SK-N-MC (cell line): ENCODE measurements at regions not wholly inside any gene's neighbourhood (a gene's known extent, or its start where the extent isn't known, plus 50 kb on each side); places are given as distances from the start of the nearest gene placed in this dataset.

ENCODE experiments used
- EZH2 ChIP-seq: fragments of 200-600 bp; sonication (generic); IDR thresholded peaks from one replicate; pipeline ENCODE4 v1.6.1; 2017; ENCODE audit warnings: antibody characterized with exemption
- FOXP2 ChIP-seq: optimal IDR thresholded peaks from 2 replicates; pipeline ENCODE3; 2011; ENCODE audit warnings: mild to moderate bottlenecking, moderate library complexity; ENCODE audit not compliant: insufficient read depth; ENCODE audit errors: extremely low read length, control extremely low read depth
- POLR2AphosphoS5 ChIP-seq: IDR thresholded peaks from 2 replicates; pipeline ENCODE4 v1.6.1; 2012; ENCODE audit warnings: mild to moderate bottlenecking, low read depth, low read length, borderline replicate concordance

GRCh38 chr6:147805155-147805554 is 296.7 kb downstream of the SAMD5 start:
- TF ChIP-seq EZH2: no peak
- TF ChIP-seq POLR2AphosphoS5: no peak
- no peak for TF ChIP-seq FOXP2
